Tibial nerve (tissue), 4 donors: ENCODE measurements at regions not wholly inside any gene's neighbourhood (a gene's known extent, or its start where the extent isn't known, plus 50 kb on each side); places are given as distances from the start of the nearest gene placed in this dataset.

Source experiments
- DNase-seq, 2 donors: peaks; one replicate each; pipeline ENCODE4 v3.0.0-alpha.2; 2019; ENCODE audit warnings: low spot score in 2 of 2
- H3K27ac ChIP-seq, 4 donors: fragments of 200-600 bp; sonication (generic) in 3 of 4; one replicate each; pipeline ENCODE4 v1.5.1; 2017 to 2019; ENCODE audit warnings: mild to moderate bottlenecking in 1 of 4
- H3K27me3 ChIP-seq, 2 donors: fragments of 200-600 bp; sonication (generic) in 1 of 2; one replicate each; pipeline versions ENCODE4 v1.5.1 to v1.6.0; 2017 to 2019
- H3K36me3 ChIP-seq, 3 donors: fragments of 200-600 bp; sonication (generic); one replicate each; pipeline ENCODE4 v1.5.1; 2018 to 2019
- H3K4me1 ChIP-seq, 4 donors: fragments of 200-600 bp; sonication (generic) in 3 of 4; one replicate each; pipeline ENCODE4 v1.5.1; 2017 to 2019
- H3K4me3 ChIP-seq, 4 donors: fragments of 200-600 bp; sonication (generic) in 3 of 4; one replicate each; pipeline ENCODE4 v1.5.1; 2017 to 2019; ENCODE audit warnings: mild to moderate bottlenecking in 1 of 4, moderate library complexity in 1 of 4
- H3K9me3 ChIP-seq, 4 donors: fragments of 200-600 bp; sonication (generic) in 3 of 4; one replicate each; pipeline ENCODE4 v1.5.1; 2017 to 2019
- CTCF ChIP-seq, 5 experiments: fragments of 200-600 bp in 3 of 5; fragments of 450-650 bp in 2 of 5; sonication (generic) in 3 of 5; IDR thresholded peaks; one replicate each; pipeline ENCODE4 v1.5.1; 2016 to 2019; ENCODE audit warnings: antibody characterized with exemption in 5 of 5, mild to moderate bottlenecking in 3 of 5, moderate library complexity in 2 of 5
- EP300 ChIP-seq, 2 donors: sonication (generic); formaldehyde crosslinking; IDR thresholded peaks; one replicate each; pipeline ENCODE4 v1.6.1; 2017; ENCODE audit warnings: antibody characterized with exemption in 2 of 2, mild to moderate bottlenecking in 1 of 2
- POLR2A ChIP-seq, 2 donors: fragments of 450-650 bp; IDR thresholded peaks; one replicate each; pipeline ENCODE4 v1.6.1; 2017; ENCODE audit warnings: antibody characterized with exemption in 2 of 2, mild to moderate bottlenecking in 2 of 2, moderate library complexity in 2 of 2
- WGBS, 2 donors: methylation state at CpG; one replicate each; pipeline ENCODE4 v1.1.5; 2018; 5-methylcytosine and 5-hydroxymethylcytosine counted together

GRCh38 chr5:114744406-114744805, 382.5 kb downstream of the KCNN2 start:
- DNase-seq = no peak
- Histone ChIP-seq H3K4me1 (no peaks in the 10 kb centered on the region), H3K36me3 (no peaks in the 10 kb centered on the region), H3K9me3 (peaks cover 0 to 6% (median 0%) of the 10 kb centered on the region in 4 donors), H3K4me3 (no peak overlapping the region), H3K27ac (no peak overlapping the region), H3K27me3 (no peaks in the 10 kb centered on the region)
- TF ChIP-seq EP300 (IDR thresholded peaks at IDR 0.05) (no peak), CTCF (IDR thresholded peaks at IDR 0.05) (no peak), POLR2A (IDR thresholded peaks at IDR 0.05) (no peak)
- 63 to 68% methylated on average over 3 of the region's 3 CpGs for WGBS, 2 donors

- Histone ChIP-seq H3K4me1 (no peaks in the 10 kb centered on the region), H3K36me3 (no peaks in the 10 kb centered on the region), H3K27me3 (no peaks in the 10 kb centered on the region), H3K4me3 (no peak overlapping the region), H3K27ac (no peak overlapping the region), H3K9me3 (no peaks in the 10 kb centered on the region)
- WGBS, 2 donors = 58 to 59% methylated on average over 1 of the region's 1 CpG
- no peak for TF ChIP-seq CTCF (IDR thresholded peaks at IDR 0.05)
- no peak for TF ChIP-seq EP300 (IDR thresholded peaks at IDR 0.05)
- TF ChIP-seq POLR2A (IDR thresholded peaks at IDR 0.05) = no peak
- no peak for DNase-seq
These were observed 372.4 kb downstream of the KCNN2 start for GRCh38 chr5:114734238-114734637.

GRCh38 chr5:114729986-114730385, 368.1 kb downstream of the KCNN2 start:
- TF ChIP-seq CTCF (IDR thresholded peaks at IDR 0.05) (no peak), POLR2A (IDR thresholded peaks at IDR 0.05) (no peak), EP300 (IDR thresholded peaks at IDR 0.05) (no peak)
- Histone ChIP-seq H3K9me3 (no peaks in the 10 kb centered on the region), H3K27ac (no peak overlapping the region), H3K36me3 (no peaks in the 10 kb centered on the region), H3K27me3 (no peaks in the 10 kb centered on the region), H3K4me1 (no peaks in the 10 kb centered on the region), H3K4me3 (no peak overlapping the region)
- DNase-seq = no peak
- 88 to 94% methylated on average over 1 of the region's 1 CpG for WGBS, 2 donors

GRCh38 chr5:114727358-114727757, 365.5 kb downstream of the KCNN2 start:
- TF ChIP-seq EP300 (IDR thresholded peaks at IDR 0.05) (no peak), POLR2A (IDR thresholded peaks at IDR 0.05) (no peak), CTCF (IDR thresholded peaks at IDR 0.05) (no peak)
- Histone ChIP-seq H3K27ac (no peak overlapping the region), H3K36me3 (no peaks in the 10 kb centered on the region), H3K9me3 (peaks cover 0 to 5% (median 0%) of the 10 kb centered on the region in 4 donors), H3K27me3 (no peaks in the 10 kb centered on the region), H3K4me1 (no peaks in the 10 kb centered on the region), H3K4me3 (no peak overlapping the region)
- WGBS, 2 donors = 24 to 25% methylated on average over 3 of the region's 3 CpGs
- no peak for DNase-seq

GRCh38 chr5:114726131-114726530, 364.3 kb downstream of the KCNN2 start:
- H3K27me3 ChIP-seq = no peaks in the 10 kb centered on the region
- 45 to 49% methylated on average over 2 of the region's 2 CpGs for WGBS, 2 donors
- no peak for TF ChIP-seq POLR2A (IDR thresholded peaks at IDR 0.05)
- TF ChIP-seq EP300 (IDR thresholded peaks at IDR 0.05) = no peak
- no peak for TF ChIP-seq CTCF (IDR thresholded peaks at IDR 0.05)
- H3K9me3 ChIP-seq = peaks cover 0 to 5% (median 0%) of the 10 kb centered on the region in 4 donors
- no peak for DNase-seq
- H3K4me3 ChIP-seq = no peak overlapping the region
- no peaks in the 10 kb centered on the region for H3K4me1 ChIP-seq
- H3K27ac ChIP-seq = no peak overlapping the region
- H3K36me3 ChIP-seq = no peaks in the 10 kb centered on the region
